Peyer's patch (tissue), 4 donors: ENCODE measurements at regions not wholly inside any gene's neighbourhood (a gene's known extent, or its start where the extent isn't known, plus 50 kb on each side); places are given as distances from the start of the nearest gene placed in this dataset.
"Not testable (repeated sequence)": the region's sequence is repeated elsewhere in the genome, so short reads cannot be mapped to it uniquely, and the experiment has no call there.

Source experiments
- DNase-seq, 3 donors: peaks; one replicate each; pipeline ENCODE4 v3.0.0-alpha.2; 2017 to 2019
- H3K27ac ChIP-seq, 4 donors: fragments of 200-600 bp; sonication (generic); one replicate each; pipeline ENCODE4 v1.5.1; 2016 to 2019
- H3K27me3 ChIP-seq, 2 donors: fragments of 200-600 bp; sonication (generic); one replicate each; pipeline ENCODE4 v1.5.1; 2019
- H3K36me3 ChIP-seq, 3 donors: fragments of 200-600 bp; sonication (generic); one replicate each; pipeline ENCODE4 v1.5.1; 2016 to 2019
- H3K4me1 ChIP-seq, 4 donors: fragments of 200-600 bp; sonication (generic); one replicate each; pipeline ENCODE4 v1.5.1; 2016 to 2019
- H3K4me3 ChIP-seq, 4 donors: fragments of 200-600 bp; sonication (generic); 1 replicate in 3 of 4; 2 replicates in 1 of 4; pipeline ENCODE4 v1.5.1; 2016 to 2019; ENCODE audit warnings: mild to moderate bottlenecking in 1 of 4
- H3K9me3 ChIP-seq, 4 donors: fragments of 200-600 bp; sonication (generic); one replicate each; pipeline ENCODE4 v1.5.1; 2016 to 2019; ENCODE audit warnings: mild to moderate bottlenecking in 1 of 4
- CTCF ChIP-seq, 6 experiments: fragments of 450-650 bp in 4 of 6; fragments of 200-600 bp in 2 of 6; sonication (generic) in 1 of 6; IDR thresholded peaks; one replicate each; pipeline ENCODE4 v1.5.1; 2017 to 2019; ENCODE audit warnings: antibody characterized with exemption in 6 of 6, mild to moderate bottlenecking in 3 of 6, moderate library complexity in 1 of 6
- POLR2A ChIP-seq, 2 donors: fragments of 450-650 bp; IDR thresholded peaks; one replicate each; pipeline ENCODE4 v1.5.1; 2017; ENCODE audit warnings: antibody characterized with exemption in 2 of 2, mild to moderate bottlenecking in 2 of 2, moderate library complexity in 2 of 2

DNA sequence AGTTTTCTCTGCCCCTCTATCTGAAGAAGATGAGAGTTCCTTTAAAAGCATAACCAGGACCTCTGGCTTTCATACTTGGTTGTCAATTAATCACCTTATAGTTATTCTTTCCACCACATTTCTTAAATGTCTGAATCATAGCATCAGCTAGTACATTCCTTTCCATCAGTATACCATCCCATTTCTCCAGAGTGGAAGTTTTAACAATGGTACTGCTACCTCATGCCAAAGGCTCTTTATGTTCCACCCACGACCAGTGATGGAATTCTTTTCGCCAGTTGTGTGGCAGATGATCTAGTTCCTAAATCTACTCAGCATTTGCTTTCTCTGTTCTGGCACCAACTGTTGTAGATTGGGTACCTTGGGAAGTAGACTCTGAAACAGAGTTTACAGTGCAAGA is 379.8 kb downstream of the ZNF674 start:
- no peak for DNase-seq
- H3K27ac ChIP-seq = no peak overlapping the region
- no peaks in the 10 kb centered on the region for H3K27me3 ChIP-seq
- no peak overlapping the region for H3K4me3 ChIP-seq
- H3K36me3 ChIP-seq = no peaks in the 10 kb centered on the region
- H3K4me1 ChIP-seq = no peaks in the 10 kb centered on the region
- TF ChIP-seq CTCF (IDR thresholded peaks at IDR 0.05) (no peak), POLR2A (IDR thresholded peaks at IDR 0.05) (no peak)
- H3K9me3 ChIP-seq = no peaks in the 10 kb centered on the region

GRCh38 chrX:46152756-46153155 is 392.5 kb downstream of the ZNF674 start:
- Histone ChIP-seq H3K9me3 (no peaks in the 10 kb centered on the region), H3K4me1 (no peaks in the 10 kb centered on the region)
- DNase-seq = no peak

DNA sequence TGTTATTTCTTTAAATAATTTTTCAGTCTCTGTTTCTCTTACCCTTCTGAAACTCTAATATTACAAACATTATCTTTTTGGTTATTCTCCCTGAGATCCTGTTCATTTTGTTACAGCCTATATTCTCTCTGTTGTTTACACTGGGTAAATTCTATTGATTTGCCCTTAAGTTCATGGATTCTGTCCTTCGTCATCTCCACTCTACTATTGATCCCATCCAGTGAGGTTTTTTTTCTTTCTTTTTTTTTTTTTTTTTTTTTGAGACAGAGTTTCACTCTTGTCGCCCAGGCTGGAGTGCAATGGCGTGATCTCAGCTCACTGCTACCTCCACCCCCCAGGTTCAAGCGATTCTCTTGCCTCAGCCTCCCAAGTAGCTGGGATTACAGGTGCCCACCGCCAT is 393.9 kb downstream of the ZNF674 start:
- H3K4me3 ChIP-seq, H3K36me3 ChIP-seq, H3K4me1 ChIP-seq, H3K27me3 ChIP-seq, H3K27ac ChIP-seq, H3K9me3 ChIP-seq, DNase-seq: not testable (repeated sequence)

More at GRCh38 chrX:46152756-46153155, 392.5 kb downstream of the ZNF674 start:
- Histone ChIP-seq H3K36me3 (no peaks in the 10 kb centered on the region), H3K27ac (no peak overlapping the region), H3K27me3 (no peaks in the 10 kb centered on the region), H3K4me3 (no peak overlapping the region)
- TF ChIP-seq POLR2A (IDR thresholded peaks at IDR 0.05) = no peak
- TF ChIP-seq CTCF (IDR thresholded peaks at IDR 0.05) = no peak

DNA sequence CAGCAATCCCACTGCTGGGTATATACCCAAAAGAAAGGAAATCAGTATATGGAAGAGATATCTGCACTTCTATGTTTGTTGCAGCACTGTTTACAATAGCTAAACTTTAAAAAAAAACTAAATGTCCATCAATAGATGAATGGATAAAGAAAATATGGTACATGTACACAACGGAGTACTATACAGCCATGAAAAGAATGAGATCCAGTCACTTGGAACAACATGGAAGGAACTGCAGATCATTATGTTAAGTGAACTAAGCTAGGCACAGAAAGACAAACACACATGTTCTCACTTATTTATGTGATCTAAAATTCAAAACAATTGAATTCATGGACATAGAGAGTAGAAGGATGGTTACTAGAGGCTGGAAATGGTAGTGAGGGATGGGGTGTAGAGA is 400.7 kb downstream of the ZNF674 start:
- no peak for DNase-seq
- no peak overlapping the region for H3K4me3 ChIP-seq
- TF ChIP-seq POLR2A (IDR thresholded peaks at IDR 0.05) = no peak
- no peak for TF ChIP-seq CTCF (IDR thresholded peaks at IDR 0.05)
- H3K27me3 ChIP-seq = no peaks in the 10 kb centered on the region
- H3K27ac ChIP-seq = no peak overlapping the region
- no peaks in the 10 kb centered on the region for H3K4me1 ChIP-seq
- H3K36me3 ChIP-seq = no peaks in the 10 kb centered on the region
- no peaks in the 10 kb centered on the region for H3K9me3 ChIP-seq

GRCh38 chrX:46140272-46140671 is 404.9 kb downstream of the ZNF674 start:
- H3K9me3 ChIP-seq = no peaks in the 10 kb centered on the region
- no peak overlapping the region for H3K27ac ChIP-seq
- H3K4me3 ChIP-seq = no peak overlapping the region
- DNase-seq = no peak
- no peaks in the 10 kb centered on the region for H3K27me3 ChIP-seq
- no peaks in the 10 kb centered on the region for H3K36me3 ChIP-seq
- TF ChIP-seq CTCF (IDR thresholded peaks at IDR 0.05) (no peak), POLR2A (IDR thresholded peaks at IDR 0.05) (no peak)
- H3K4me1 ChIP-seq = no peaks in the 10 kb centered on the region

GRCh38 chrX:46130247-46130646 is 415.0 kb downstream of the ZNF674 start:
- Histone ChIP-seq H3K27me3 (no peaks in the 10 kb centered on the region), H3K9me3 (no peaks in the 10 kb centered on the region), H3K27ac (no peak overlapping the region), H3K4me1 (no peaks in the 10 kb centered on the region), H3K36me3 (no peaks in the 10 kb centered on the region), H3K4me3 (no peak overlapping the region)
- no peak for DNase-seq
- TF ChIP-seq POLR2A (IDR thresholded peaks at IDR 0.05) (no peak), CTCF (IDR thresholded peaks at IDR 0.05) (no peak)
